Inflammatory macrophage treated with lipopolysaccharide for 1 hour (primary cell): ENCODE measurements at regions not wholly inside any gene's neighbourhood (a gene's known extent, or its start where the extent isn't known, plus 50 kb on each side); places are given as distances from the start of the nearest gene placed in this dataset.
"Not testable (repeated sequence)": the region's sequence is repeated elsewhere in the genome, so short reads cannot be mapped to it uniquely, and the experiment has no call there.

ENCODE experiments used
- DNase-seq, 2 donors: peaks; one replicate each; pipeline ENCODE4 v3.0.0-alpha.2; 2020 to 2022

GRCh38 chr2:138324068-138324771 lies 177.3 kb upstream of the SPOPL start:
- DNase-seq = no peak

DNA sequence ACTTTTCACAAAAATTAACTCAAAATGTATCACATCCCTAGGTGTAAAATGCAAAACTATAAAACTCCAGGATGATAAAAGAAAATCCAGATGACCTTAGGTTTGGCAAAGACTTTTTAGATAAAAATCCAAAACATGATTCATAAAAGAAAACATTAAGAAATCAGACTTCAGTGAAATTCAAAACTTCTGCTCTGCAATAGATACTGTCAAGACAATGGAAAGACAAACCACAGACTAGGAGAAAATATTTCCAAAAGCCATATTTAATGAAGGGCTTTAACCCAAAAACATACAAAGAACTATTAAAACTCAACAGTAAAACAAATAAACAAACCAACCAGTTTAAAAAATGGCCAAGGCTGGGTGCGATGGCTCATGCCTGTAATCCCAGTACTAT lies 173.6 kb upstream of the SPOPL start:
- DNase-seq = no peak

GRCh38 chr2:138329162-138329561 lies 172.4 kb upstream of the SPOPL start:
- no peak for DNase-seq

GRCh38 chr2:138329591-138329990 lies 172.0 kb upstream of the SPOPL start:
- DNase-seq = no peak

GRCh38 chr2:138333121-138333520 lies 168.4 kb upstream of the SPOPL start:
- DNase-seq = no peak

- no peak for DNase-seq
These were observed 167.9 kb upstream of the SPOPL start for GRCh38 chr2:138333677-138334076.

DNA sequence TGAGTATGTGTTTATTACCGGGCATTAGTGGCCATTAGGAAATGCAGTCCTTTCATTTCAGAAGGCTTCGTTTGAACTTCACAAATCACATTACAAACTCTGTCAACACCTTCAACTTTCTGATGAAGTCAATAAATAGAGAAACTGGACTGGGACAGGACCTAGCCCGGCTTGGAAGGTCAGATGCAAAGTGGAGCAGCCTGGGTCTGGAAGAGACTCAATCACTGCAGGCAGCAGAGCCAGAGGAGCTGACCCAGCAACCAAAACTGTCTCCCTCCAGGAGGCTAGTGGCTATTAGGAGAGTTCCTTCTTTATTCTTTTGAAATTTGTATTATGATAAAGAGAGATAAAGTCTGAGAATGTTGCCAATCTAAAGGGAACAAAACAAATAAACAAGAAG lies 167.2 kb upstream of the SPOPL start:
- DNase-seq = no peak

GRCh38 chr2:138335036-138335435 lies 166.5 kb upstream of the SPOPL start:
- DNase-seq = no peak

- DNase-seq = no peak
These were observed 165.4 kb upstream of the SPOPL start for GRCh38 chr2:138336146-138336545.

- no peak for DNase-seq
These were observed 146.3 kb upstream of the SPOPL start for GRCh38 chr2:138355244-138355643.

- no peak for DNase-seq
These were observed 145.4 kb upstream of the SPOPL start for GRCh38 chr2:138356178-138356577.

- DNase-seq = no peak
These were observed 142.0 kb upstream of the SPOPL start for GRCh38 chr2:138359532-138359931.

GRCh38 chr2:138364554-138365162 lies 136.9 kb upstream of the SPOPL start:
- no peak for DNase-seq

GRCh38 chr2:138365581-138365980 lies 136.0 kb upstream of the SPOPL start:
- no peak for DNase-seq

GRCh38 chr2:138369856-138370255 lies 131.7 kb upstream of the SPOPL start:
- DNase-seq = no peak

GRCh38 chr2:138373993-138374408 lies 127.6 kb upstream of the SPOPL start:
- DNase-seq = peak; percentile 3 to 24

DNA sequence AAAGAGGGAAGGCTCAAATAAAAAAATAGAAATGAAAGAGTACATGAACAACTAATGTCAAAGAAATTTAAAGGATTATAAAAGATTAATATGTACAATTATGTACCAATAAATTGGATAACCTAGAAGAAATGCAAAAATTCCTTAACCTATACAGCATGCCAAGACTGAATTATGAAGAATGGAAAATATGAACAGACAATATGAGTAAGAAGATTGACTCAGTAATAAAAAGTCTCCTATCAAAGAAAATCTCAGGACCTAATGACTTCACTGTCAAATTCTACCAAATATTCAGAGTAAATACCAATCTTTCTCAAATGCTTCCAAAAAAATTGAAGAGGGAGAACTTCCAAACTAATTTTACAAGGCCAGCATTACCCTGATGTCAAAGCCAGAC lies 120.2 kb upstream of the SPOPL start:
- no peak for DNase-seq

DNA sequence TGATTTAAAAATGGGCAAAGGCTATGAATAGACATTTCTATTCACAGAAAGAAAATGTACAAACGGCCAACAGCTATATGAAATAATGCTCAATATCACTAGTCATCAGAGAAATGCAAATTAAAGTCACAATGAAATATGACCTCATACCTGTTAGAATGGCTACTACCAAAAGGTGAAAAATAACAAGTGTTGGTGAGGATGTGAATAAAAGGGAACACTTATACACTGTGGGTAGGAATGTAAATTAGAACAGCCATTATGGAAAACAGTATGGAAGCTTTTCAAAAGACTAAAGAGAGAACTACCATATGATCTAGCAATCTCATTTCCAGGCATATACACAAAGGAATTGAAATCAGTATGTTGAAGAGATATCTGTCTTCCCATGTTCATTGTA lies 118.9 kb upstream of the SPOPL start:
- DNase-seq = no peak

DNA sequence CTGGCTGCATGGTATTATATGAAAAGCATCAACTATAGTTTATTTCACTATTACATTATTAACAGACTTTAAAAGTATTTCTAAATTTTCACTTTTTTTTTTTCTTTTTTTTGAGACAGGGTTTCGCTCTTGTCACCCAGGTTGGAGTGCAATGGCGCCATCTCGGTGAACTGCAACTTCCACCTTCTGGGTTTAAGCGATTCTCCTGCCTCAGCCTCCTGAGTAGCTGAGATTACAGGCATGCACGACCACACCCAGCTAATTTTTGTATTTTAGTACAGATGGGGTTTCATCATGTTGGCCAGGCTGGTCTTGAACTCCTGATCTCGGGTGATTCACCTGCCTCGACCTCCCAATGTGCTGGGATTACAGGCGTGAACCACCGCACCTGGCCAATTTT lies 115.4 kb upstream of the SPOPL start:
- DNase-seq = not testable (repeated sequence)

- DNase-seq = no peak
These were observed 112.5 kb upstream of the SPOPL start for GRCh38 chr2:138389063-138389462.

- DNase-seq = no peak
These were observed 111.1 kb upstream of the SPOPL start for GRCh38 chr2:138390316-138390945.

DNA sequence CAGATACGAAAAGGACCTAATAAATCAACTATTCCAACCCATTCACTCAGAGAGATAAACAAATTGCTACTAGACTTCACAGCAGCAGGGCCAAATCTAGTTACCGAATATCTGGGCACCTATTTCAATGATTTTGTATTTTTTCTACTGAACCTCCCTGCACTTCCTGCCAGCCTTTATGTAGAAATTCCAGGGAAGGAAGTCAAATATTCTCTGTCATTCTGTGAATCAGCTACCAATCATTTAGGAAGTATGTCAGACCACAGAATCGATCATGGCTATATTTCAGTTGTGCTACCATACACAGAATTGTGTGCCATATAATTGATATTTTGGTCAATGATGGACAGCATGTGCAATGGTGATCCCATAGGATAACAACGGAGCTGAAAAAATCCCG lies 109.6 kb upstream of the SPOPL start:
- DNase-seq = no peak

DNA sequence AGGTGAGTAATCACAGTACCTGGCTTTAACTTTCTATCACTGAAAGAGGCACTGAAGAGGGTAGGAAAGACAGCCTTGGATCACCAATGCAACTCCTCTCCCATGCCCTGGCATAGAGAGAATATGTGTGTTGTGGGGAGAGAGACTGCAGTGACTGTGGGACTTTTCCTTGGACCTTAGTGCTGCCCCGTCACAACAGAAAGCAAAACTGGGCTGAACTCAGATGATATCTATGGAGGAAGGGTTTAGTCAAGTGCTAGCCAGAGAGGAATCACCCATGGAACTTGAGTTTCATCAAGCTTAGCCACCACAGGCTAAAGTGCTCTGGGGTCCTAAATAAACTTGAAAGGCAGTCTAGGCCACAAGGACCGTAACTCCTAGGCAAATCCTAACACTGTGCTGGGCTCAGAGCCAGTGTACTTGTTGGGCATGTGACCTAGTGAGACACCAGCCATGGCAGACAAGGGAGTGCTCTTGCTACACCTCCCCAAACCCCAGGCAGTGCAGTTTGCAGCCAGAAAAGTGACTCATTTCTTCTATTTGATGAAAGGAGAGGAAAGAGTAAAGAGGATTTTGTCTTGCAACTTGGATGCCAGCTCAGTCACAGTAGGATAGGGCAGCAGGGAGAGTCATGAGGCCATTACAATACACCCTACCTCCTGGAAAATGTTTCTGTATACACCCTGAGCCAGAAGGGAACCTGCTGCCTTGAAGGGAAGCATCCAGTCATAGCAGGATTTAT lies 105.8 kb upstream of the SPOPL start:
- no peak for DNase-seq

DNA sequence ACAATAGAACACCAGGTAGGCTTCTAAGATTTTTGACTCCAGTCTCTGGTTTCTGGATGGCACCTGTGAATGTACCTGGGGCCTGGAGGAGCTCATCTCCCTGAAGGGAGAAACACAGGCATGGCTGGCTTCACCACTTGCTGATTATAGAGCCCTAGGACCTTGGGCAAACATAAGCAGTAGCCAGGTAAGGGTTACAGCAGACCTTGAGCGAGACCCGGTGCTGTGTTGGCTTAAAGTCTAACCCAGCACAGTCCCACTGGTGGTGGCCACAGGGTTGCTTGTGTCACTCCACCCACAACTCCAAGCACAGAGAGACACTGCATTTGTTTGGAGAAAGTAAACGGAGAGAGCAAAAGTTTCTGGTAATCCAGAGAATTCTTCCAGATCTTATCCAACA lies 104.7 kb upstream of the SPOPL start:
- no peak for DNase-seq
